IPS-15b (cell line): ENCODE measurements at regions not wholly inside any gene's neighbourhood (a gene's known extent, or its start where the extent isn't known, plus 50 kb on each side); places are given as distances from the start of the nearest gene placed in this dataset.

Experiments
- H3K27me3 ChIP-seq: one replicate; pipeline ENCODE4 v1.6.1; 2013; ENCODE audit warnings: low read length; ENCODE audit not compliant: control insufficient read depth, insufficient read depth
- H3K36me3 ChIP-seq: one replicate; pipeline ENCODE4 v1.6.1; 2013; ENCODE audit warnings: low read length; ENCODE audit not compliant: control insufficient read depth, insufficient read depth
- H3K4me1 ChIP-seq: one replicate; pipeline ENCODE4 v1.6.1; 2013; ENCODE audit warnings: mild to moderate bottlenecking, low read length; ENCODE audit not compliant: control insufficient read depth, insufficient read depth
- H3K4me3 ChIP-seq: one replicate; pipeline ENCODE4 v1.5.1; 2013; ENCODE audit warnings: low read depth, low read length
- H3K9ac ChIP-seq: one replicate; pipeline ENCODE4 v1.6.1; 2013; ENCODE audit warnings: low read depth, mild to moderate bottlenecking, low read length
- H3K9me3 ChIP-seq: one replicate; pipeline ENCODE4 v1.6.1; 2013; ENCODE audit warnings: mild to moderate bottlenecking, low read length; ENCODE audit not compliant: control insufficient read depth, insufficient read depth

DNA sequence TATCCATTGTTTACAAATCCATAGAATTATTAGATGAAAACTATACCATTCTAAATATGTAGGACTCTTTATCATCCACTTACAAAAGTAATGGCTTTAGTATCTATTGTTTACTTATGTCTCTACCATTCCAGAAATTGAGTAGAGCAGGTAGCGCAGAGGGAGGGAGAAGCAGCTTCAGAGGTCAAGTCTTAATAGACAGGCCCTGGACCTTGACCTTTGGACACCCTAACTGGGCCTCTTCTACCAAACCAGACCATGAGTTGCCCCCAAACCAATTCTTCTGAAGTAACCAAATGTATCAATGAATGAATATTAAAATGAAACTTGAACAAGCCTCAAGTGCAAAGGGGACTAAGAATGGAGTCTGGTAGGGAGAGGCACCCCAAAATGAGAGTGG, 124.9 kb upstream of the ANKRD55 start:
- H3K36me3 ChIP-seq = no peaks in the 10 kb centered on the region
- no peak overlapping the region for H3K4me3 ChIP-seq
- no peaks in the 10 kb centered on the region for H3K9me3 ChIP-seq
- no peaks in the 10 kb centered on the region for H3K4me1 ChIP-seq
- H3K9ac ChIP-seq = no peak overlapping the region
- no peaks in the 10 kb centered on the region for H3K27me3 ChIP-seq

DNA sequence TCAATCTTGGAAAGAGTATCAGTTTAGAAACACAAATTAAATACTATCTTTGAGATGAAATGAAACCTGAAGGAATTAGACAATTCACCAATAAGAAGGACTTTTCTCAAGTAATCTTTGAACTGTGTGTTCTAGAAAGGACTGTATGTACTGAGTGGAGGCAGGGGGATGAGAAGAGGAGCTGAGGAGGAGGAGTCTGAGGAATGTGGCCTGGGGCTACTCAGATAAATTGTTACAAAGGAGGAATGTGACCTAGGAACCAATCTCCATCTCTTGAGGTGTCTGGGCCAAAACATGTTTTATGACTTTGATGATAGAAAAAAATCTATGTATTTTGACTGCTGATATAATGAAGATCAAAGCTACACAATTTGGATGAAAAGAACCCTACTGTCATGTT, 124.3 kb upstream of the ANKRD55 start:
- Histone ChIP-seq H3K4me1 (no peaks in the 10 kb centered on the region), H3K9ac (no peak overlapping the region)

DNA sequence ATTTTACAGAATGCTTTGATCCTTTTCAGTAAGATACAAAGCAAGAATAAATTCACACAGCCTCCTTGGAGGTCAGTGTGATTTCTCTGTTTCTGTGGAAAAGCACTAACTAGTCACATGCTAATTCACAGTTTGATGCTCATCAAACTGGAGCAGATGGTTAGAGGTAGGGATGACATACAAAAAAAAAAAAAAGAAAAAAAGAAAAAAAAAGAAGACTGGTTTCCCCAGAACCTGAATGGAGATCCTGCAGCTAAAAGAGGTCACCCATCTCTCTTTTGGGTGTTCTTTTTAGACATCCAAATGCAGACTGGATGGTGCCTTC, 123.7 kb upstream of the ANKRD55 start:
- Histone ChIP-seq H3K9me3 (no peaks in the 10 kb centered on the region), H3K27me3 (no peaks in the 10 kb centered on the region), H3K4me3 (no peak overlapping the region), H3K9ac (no peak overlapping the region), H3K36me3 (no peaks in the 10 kb centered on the region), H3K4me1 (no peaks in the 10 kb centered on the region)

More for the DNA sequence above, 124.3 kb upstream of the ANKRD55 start:
- Histone ChIP-seq H3K36me3 (no peaks in the 10 kb centered on the region), H3K27me3 (no peaks in the 10 kb centered on the region), H3K9me3 (no peaks in the 10 kb centered on the region), H3K4me3 (no peak overlapping the region)

DNA sequence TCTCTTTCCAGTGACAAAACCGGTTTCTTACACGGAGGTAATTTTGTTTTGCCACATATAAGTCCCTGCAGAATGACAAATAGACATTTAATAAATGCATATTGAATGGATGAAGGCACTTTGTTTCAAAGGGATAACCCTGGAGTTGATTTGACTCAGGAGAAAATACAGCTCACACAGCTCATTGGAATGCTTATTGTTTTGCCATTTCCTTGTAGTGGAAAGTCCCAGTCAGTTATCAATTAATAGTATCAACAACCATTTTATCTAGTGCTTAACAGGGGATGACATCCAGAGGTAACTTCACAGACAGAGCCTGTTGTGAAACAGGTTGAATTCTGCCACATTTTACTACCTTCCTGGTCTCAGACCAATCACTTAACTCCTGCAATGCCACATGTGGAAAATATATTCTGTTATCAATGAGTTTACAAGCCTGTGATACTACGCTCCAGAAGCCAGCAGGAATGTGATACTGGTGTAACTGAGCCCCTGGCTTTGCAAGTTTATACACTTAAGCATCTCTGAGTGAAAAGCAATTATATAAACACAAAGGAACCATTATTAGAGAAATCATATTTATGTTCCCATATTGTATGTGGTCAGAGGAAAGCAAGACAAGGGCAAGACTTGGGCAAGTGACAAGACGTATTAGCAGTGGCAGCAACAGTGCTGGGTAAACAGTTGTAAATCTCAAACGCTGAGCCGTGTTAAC, 123.1 kb upstream of the ANKRD55 start:
- H3K4me3 ChIP-seq = no peak overlapping the region
- H3K9me3 ChIP-seq = no peaks in the 10 kb centered on the region
- H3K36me3 ChIP-seq = no peaks in the 10 kb centered on the region
- no peaks in the 10 kb centered on the region for H3K27me3 ChIP-seq
- H3K9ac ChIP-seq = no peak overlapping the region
- H3K4me1 ChIP-seq = no peaks in the 10 kb centered on the region

DNA sequence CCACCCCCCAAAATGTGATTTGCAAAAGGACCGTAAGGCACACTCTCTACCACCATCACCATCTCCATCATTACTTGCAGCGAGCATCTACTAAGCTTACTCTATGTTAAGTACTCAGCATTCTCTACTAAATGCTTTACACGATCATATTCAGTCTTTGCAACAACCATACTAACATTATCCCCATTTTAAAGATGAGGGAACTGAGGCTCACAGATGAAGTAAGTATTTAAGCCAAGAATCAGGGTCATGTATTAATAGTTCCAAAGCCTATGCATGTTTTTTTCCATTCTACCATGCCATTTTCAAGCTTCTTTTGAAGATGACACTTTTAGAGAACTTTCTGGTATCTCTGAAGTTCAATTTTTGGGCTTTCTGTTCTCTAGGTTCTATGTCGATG, 121.7 kb upstream of the ANKRD55 start:
- Histone ChIP-seq H3K36me3 (no peaks in the 10 kb centered on the region), H3K27me3 (no peaks in the 10 kb centered on the region), H3K4me1 (peaks cover 4% of the 10 kb centered on the region), H3K4me3 (no peak overlapping the region), H3K9me3 (no peaks in the 10 kb centered on the region), H3K9ac (no peak overlapping the region)

DNA sequence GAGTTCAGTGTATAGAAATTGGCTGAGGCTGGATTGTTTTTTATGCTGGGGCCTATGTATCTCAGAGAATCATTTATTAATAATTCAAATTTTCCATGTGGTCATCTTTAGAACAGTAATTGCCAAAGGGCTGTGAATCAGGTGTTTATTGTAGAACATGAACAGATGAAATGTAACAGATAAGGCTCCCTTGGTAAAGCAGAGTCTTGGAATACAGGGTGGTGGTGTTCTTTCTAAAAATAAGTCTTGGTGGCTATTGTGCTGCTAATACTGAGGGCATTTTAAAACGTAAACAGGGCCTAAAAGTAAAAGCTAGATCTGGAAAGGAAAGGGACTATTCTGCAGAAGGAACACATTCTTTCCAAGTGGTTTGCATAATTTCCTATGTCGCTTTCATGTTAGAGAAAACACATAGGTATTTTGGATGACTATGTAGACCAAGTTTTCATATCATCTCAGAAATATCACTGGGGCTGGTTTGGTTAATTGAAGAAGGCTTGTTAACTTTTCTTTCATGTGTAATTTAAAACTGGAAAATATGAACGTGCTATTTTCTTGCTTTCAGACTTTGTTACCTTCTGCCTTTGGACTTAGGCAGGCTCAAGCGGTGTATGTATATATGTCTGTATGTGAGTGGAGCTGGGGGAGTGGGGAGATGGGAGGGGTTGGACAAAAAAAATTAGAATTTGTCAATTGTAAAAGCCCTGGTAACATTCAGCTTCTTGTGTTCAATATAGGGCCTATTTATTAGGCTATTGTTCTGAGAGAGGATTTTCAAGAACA, 119.9 kb upstream of the ANKRD55 start:
- H3K4me3 ChIP-seq = no peak overlapping the region
- no peaks in the 10 kb centered on the region for H3K9me3 ChIP-seq
- H3K36me3 ChIP-seq = no peaks in the 10 kb centered on the region
- no peak overlapping the region for H3K9ac ChIP-seq
- peaks cover 4% of the 10 kb centered on the region for H3K4me1 ChIP-seq
- no peaks in the 10 kb centered on the region for H3K27me3 ChIP-seq

DNA sequence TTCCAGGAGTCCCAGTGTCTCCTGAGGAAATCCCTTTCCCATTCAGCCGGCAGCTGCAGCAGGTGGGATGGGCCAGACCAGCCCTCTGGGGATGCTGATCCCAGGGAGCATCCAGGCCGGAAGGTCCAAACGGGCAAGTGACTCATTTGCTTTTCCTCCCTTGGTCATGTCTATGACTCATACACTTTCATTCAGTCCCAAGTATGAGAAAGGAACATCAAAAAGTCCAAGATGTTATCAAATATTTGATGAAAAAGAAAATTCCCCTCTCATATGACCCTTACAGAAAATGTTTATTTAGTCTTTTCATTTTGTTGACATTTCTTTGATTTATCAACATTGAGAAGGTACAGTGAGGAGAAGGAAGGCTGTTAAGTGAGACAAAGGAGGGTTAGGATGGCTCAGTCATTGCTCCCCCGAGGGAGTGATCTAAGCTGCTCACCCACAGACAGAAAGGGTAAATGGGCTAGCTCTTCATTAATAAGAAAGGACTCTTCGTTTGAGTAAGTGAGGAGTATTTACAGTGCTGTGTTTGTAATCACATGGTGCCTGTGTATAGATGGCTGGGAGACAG, 117.6 kb upstream of the ANKRD55 start:
- no peak overlapping the region for H3K4me3 ChIP-seq
- no peaks in the 10 kb centered on the region for H3K36me3 ChIP-seq
- no peak overlapping the region for H3K9ac ChIP-seq
- no peaks in the 10 kb centered on the region for H3K9me3 ChIP-seq
- H3K4me1 ChIP-seq = peaks cover 4% of the 10 kb centered on the region
- no peaks in the 10 kb centered on the region for H3K27me3 ChIP-seq

DNA sequence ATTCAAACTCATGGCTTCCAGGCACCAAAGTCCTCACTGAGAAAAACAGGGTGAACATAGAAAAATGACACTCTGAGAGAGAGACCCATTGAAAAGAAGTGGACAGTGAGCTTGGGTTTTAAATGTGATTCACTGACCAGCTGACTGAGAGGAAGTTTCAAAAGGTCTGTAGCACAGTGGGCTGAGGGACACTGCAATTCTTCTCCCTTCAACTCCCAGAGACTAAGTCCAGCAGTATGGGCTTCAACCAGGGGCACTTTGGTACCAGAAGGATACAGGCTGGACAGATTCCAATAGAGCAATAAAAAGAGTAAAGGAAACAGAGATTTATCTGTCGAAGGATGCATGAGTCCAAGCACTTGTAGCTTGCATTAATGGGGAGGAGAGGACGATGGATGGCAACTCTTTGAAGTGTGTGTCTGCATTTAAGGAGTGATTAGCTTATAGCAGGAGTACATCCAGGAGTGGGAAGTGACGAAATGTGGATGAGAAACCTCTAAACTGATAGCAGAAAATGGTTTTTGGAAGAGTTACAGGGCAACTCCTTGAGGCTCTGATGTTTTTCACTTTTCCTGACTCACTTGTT, 117.0 kb upstream of the ANKRD55 start:
- Histone ChIP-seq H3K9me3 (no peaks in the 10 kb centered on the region), H3K27me3 (no peaks in the 10 kb centered on the region), H3K36me3 (no peaks in the 10 kb centered on the region), H3K4me1 (peaks cover 4% of the 10 kb centered on the region), H3K4me3 (no peak overlapping the region), H3K9ac (no peak overlapping the region)

DNA sequence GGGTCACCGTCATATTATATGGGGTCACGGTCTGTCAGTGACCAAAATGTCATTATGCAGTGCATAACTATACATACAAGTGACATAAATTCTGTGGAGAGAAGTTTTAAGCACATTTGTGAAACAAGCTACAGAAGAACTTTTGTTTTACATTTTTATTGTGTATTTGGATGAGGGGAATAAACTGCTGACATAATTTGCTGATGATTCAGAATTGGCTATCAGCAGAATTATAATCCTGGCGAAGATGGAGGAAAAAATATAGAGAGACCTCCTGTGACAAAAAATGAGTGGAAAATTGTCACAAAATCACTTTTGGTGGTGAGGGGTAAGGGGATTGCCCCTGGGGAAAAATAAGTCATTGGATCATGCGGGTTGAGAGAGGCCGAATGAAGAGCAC, 116.3 kb upstream of the ANKRD55 start:
- no peaks in the 10 kb centered on the region for H3K9me3 ChIP-seq
- no peak overlapping the region for H3K4me3 ChIP-seq
- H3K9ac ChIP-seq = no peak overlapping the region
- H3K4me1 ChIP-seq = peaks cover 4% of the 10 kb centered on the region
- H3K36me3 ChIP-seq = no peaks in the 10 kb centered on the region
- H3K27me3 ChIP-seq = no peaks in the 10 kb centered on the region

DNA sequence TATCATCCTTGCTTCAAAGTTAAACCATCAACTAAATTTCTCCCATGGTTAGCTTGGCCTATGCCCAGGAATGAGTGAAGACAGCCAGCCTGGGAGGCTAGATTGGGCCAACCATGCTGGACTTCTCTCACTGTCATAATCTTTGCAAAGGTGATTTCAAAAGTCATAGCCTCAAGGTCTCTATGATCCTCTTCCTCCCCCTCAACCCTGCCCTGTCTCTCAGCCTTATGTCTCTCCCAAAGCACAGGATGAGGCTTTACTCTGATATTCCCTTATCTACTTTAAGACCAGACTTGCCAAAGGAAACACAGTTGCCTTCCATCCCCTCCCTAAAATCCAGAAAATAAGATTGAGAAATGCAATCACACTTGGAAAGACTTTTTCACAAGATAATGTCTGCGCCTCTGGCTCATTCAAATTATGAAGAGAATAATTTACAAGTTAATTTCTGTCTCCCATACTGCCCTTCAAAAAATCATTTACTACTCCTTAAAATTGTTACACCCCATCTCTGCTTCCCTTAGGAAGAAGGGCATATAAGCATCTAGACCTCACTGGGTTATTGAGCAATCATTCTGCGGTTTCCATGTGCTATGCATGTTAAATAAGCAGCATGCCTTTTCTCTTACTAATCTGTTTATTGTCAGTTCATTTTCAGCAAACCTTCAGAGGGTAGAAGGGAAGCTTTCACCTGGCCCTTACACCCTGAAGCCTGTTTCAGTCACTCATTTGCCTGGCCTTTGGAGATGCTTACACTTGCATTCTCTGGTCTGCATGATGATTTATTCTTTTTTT, 113.8 kb upstream of the ANKRD55 start:
- no peaks in the 10 kb centered on the region for H3K36me3 ChIP-seq
- H3K4me1 ChIP-seq = peaks cover 4% of the 10 kb centered on the region
- no peaks in the 10 kb centered on the region for H3K27me3 ChIP-seq
- H3K9me3 ChIP-seq = no peaks in the 10 kb centered on the region
- H3K4me3 ChIP-seq = no peak overlapping the region
- H3K9ac ChIP-seq = no peak overlapping the region

DNA sequence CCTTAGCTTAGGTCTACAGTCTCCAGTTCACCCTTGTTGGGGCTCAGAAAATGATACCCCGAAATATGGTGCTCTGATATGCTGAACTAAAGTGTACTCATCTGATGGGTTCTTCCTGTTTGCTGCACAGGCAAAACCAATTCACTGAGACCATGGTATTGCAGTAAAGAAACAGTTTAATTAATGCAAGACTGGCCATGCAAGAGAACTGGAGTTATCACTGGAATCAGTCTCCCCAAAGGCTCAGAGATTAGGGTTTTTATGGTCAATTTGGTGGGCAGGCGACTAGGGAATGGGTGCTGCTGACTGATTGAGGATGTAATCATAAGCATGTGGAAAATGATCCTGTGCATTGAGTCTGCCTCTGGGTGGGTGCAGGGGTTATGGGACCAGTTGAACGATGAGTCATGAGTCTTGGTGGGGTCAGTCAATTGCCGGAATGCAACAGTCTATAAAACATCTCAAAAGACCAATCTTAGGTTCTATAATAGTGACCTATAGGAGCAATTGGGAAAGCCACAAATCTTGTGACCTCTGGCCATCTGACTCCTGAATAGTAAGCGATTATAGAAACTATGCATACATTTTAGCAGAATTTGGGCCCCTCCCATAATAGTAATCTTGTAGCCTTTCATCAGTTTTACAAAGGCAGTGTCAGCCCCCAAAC, 113.0 kb upstream of the ANKRD55 start:
- Histone ChIP-seq H3K9ac (no peak overlapping the region), H3K4me1 (peaks cover 4% of the 10 kb centered on the region), H3K27me3 (no peaks in the 10 kb centered on the region), H3K36me3 (no peaks in the 10 kb centered on the region), H3K9me3 (no peaks in the 10 kb centered on the region), H3K4me3 (no peak overlapping the region)
